ENCODE measurements at regions not wholly inside any gene's neighbourhood (a gene's known extent, or its start where the extent isn't known, plus 50 kb on each side); places are given as distances from the start of the nearest gene placed in this dataset.
"Not testable (repeated sequence)": the region's sequence is repeated elsewhere in the genome, so short reads cannot be mapped to it uniquely, and the experiment has no call there.

DNA sequence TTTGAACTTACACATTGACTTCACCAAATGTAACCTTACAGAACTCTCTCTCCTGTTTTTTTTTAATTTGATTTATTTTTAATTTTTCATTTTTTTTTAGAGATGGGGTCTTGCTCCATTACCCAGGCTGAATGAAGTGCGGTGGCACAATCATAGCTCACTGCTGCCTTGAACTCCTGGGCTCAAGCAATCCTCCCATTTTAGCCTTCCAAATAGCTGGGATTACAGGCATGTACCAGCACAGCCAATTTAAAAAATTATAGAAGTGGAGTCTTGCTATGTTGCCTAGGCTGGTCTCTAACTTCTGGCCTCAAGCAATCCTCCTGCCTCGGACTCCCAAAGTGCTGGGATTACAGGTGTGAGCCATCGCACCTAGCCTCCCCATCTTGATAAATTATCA lies 2889.7 kb upstream of the OR11H1 start:
- not testable (repeated sequence) for H2BK120ac ChIP-seq (ENCODE audit: insufficient read depth, low read length, poor library complexity); H2AFZ ChIP-seq (ENCODE audit: insufficient read depth, low read length, poor library complexity); H3K4ac ChIP-seq (ENCODE audit: low read depth, low read length); H3K14ac ChIP-seq (ENCODE audit: low read length); H4K91ac ChIP-seq (ENCODE audit: low read depth, low read length); H2AK5ac ChIP-seq (ENCODE audit: low read length); DNase-seq; H3K9me3 ChIP-seq (ENCODE audit: insufficient read depth, low read depth, low read length); H3K27ac ChIP-seq (ENCODE audit: low read depth, low read length); H2BK5ac ChIP-seq (ENCODE audit: low read depth, low read length, poor library complexity); H4K12ac ChIP-seq (ENCODE audit: low read depth, low read length); H3K4me1 ChIP-seq (ENCODE audit: control insufficient read depth in 1 of 2, insufficient read depth in 2 of 2, low read length in 2 of 2); H4K8ac ChIP-seq (ENCODE audit: low read depth, low read length); H3K36me3 ChIP-seq (ENCODE audit: control insufficient read depth in 1 of 2, insufficient read depth in 2 of 2, low read length in 2 of 2); H3K18ac ChIP-seq (ENCODE audit: low read length); H3K27me3 ChIP-seq (ENCODE audit: insufficient read depth, low read length); H3K79me2 ChIP-seq (ENCODE audit: control insufficient read depth, insufficient read depth, low read length, poor library complexity); H2BK12ac ChIP-seq (ENCODE audit: low read length); H3K4me3 ChIP-seq (ENCODE audit: low read depth, low read length); H3K4me2 ChIP-seq (ENCODE audit: low read length); H3K23ac ChIP-seq (ENCODE audit: low read length); H3K9ac ChIP-seq (ENCODE audit: low read length); H3K79me1 ChIP-seq (ENCODE audit: low read length)
- no CpG with 5 or more reads among the region's 3 CpGs for WGBS (ENCODE audit: extremely low coverage, insufficient coverage, insufficient read length)

All from trophoblast cell (in vitro differentiated cells and primary cell).